NCI-H1092 treated with DMSO at 0.1 percent for 48 hours (cell line): ENCODE measurements at regions not wholly inside any gene's neighbourhood (a gene's known extent, or its start where the extent isn't known, plus 50 kb on each side); places are given as distances from the start of the nearest gene placed in this dataset.

Source experiments
- DNase-seq: peaks from one replicate; lab custom pipeline; 2025; lab: John Stamatoyannopoulos, UW

DNA sequence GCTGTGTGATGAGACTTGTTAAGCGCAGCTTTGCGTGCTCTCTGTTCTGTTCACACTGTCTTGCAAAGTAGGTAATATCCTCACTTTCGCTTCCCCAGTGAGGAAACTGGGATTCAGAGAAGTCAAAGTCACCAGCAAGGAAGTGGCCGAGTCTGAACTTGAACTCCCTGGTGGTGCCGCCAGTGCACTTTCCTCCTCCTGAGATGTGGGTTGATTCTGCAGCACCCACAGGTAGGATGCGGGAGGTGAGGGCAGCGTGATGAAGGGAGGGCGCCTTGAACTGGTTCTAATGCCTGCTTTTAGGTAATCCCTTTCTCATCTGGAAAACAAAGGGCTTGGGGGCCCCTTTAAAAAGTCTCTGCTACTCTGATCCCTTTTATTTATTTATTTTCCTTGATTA is 54.9 kb upstream of the IGF1 start:
- DNase-seq = no peak

DNA sequence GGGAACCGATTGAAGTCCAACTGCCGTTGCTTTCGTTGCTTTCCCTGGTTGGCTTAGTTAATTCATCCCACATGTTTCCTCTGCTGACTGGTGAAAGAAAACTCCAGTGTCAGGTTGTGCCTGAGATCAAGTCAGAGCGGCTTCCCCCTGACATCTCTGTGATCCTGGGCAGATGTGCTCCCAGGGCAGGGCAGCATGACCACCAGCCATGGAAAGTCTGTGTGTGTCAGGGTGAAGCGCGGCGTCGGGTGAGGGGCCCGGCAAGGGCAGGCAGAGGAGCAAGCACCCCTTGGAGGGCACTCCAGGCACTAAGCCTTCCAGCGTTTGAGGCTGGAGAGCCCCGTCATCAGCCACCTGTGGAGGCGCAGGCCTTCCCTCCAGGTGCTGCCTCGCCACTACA is 54.5 kb upstream of the IGF1 start:
- DNase-seq = no peak

DNA sequence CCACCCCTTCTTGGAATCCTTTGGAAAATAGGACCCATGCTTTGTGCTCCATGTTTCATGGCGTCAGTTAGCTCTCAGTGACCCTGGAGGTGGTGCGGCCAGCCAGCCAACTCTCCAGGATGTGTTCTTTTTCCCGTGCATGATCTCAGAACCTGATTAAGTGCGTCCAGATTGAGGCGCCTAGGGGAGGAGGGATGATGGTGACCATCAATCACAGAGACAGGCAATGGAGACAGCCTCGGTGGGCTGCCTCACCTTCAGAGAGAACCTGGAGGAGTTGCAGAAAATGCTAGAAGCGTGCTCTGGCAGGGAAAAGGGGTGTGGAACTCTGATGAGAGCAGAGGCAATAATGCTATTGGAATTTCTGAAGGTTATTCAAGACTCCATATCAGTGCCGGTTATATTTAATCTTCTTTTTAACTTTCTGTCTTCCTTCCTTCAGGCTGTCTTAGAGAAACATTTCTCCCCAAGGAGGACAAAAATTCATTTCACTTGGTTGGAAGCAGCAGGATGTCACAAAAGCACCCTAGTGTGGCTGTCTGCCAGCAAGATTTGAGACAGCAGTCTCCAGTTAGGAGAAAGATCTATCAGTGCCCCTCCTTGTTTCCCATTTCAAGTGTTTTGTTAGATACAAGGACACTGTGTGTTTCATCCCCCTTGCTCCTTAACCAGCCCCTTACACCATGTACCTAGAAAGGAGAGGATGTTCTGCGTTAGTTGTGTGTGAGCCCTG is 53.3 kb upstream of the IGF1 start:
- DNase-seq = no peak
